SIG-M5 (cell line): ENCODE measurements at regions not wholly inside any gene's neighbourhood (a gene's known extent, or its start where the extent isn't known, plus 50 kb on each side); places are given as distances from the start of the nearest gene placed in this dataset.

Source experiments
- DNase-seq: peaks from one replicate; lab custom pipeline; 2025; lab: John Stamatoyannopoulos, UW

DNA sequence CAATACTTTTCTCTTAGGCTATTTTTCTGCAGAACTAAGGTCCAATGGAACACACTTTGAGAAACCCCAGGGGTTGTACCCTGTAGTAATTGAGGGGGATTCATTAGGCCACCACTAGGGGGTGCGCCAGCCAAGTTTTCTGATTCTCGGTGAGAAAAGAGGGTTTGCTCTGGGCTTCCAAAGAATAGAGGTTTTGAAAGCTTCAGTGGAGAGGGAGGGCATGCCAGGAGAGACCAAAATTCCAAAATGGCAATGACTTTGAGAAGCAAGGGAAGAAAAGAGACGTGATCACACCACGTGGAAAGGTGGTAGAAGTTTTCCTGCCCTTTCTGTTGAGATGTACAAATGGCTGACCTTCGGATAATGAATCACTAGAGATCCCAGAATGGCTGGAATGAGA is 323.3 kb downstream of the RPS6KC1 start:
- DNase-seq, result no peak

DNA sequence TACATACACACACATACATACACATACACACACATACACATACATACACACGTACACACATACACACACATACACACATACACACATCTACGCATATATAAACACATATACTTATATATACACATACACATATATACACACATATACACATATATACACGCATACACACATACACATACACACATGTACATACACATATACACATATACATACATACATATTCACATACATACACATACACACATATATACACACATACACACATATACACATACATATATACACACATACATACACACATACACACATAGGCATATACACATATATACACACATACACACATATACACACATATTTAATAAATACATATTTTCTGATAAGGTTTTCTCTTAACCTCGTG is 324.0 kb downstream of the RPS6KC1 start:
- no peak for DNase-seq

GRCh38 chr1:213376862-213377372 is 325.9 kb downstream of the RPS6KC1 start:
- no peak for DNase-seq

DNA sequence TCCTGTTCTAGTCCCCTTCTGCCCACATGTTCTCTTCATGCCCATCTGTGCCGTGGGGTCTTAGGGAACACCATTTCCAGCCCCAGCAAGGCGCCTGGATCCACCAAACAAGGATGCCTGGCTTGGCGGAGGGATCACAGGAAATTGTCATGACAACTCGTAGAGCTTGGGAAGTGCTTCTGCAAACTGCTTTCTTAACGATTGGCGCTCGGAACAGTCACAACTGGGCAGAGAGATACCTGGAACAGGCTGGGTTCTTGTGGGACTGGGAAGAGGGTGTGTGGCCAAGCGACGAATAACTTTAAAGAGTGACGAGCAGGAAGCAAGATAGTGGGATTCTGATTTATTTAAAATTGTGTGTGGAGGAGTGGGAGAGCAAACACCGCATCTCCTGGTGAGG is 329.8 kb downstream of the RPS6KC1 start:
- no peak for DNase-seq

GRCh38 chr1:213381572-213382084 is 330.6 kb downstream of the RPS6KC1 start:
- DNase-seq, result no peak

- no peak for DNase-seq
Measured at GRCh38 chr1:213383465-213383864, 332.4 kb downstream of the RPS6KC1 start.

DNA sequence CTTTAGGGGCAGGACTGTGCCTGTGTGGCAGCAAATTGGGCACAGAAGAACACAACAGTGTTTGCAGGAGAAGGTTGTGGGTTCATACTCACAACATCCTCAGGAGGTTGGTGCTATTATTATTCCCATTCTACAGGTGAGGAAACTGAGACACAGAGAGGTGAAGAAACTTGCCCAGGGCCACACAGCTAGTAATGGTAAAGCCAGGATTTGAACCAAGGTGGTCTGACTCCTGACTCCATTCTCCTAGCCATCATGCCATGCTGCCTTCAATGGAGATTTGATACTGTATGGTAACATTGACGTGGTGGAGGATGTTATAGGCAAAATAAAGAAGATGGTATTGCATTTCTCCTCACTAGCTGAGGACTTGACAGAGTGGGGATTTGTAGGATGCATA is 334.2 kb downstream of the RPS6KC1 start:
- no peak for DNase-seq

DNA sequence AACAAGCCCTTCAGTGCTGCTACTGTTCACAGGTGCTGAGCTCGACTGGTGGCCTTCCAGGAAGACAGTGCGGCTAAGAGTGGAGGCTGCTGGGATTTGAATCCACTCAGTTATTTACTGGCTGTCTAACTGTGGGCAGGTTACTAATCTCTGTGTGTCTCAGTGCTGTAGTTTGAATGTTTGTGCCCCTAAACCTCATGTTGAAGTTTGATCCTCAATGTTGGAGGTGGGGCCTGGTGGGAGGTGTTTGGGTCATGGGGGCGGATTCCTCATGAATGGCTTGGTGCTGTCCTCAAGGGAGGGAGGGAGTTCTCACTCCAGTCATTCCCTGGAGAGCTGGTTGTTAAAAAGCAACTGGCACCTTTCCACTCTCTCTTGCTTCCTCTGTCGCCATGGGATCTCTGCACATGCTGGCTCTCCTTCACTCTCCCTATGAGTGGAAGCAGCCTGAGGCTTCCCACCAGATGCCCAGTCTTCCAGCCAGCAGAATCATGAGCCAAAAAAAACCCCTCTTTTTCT is 334.8 kb downstream of the RPS6KC1 start:
- no peak for DNase-seq

DNA sequence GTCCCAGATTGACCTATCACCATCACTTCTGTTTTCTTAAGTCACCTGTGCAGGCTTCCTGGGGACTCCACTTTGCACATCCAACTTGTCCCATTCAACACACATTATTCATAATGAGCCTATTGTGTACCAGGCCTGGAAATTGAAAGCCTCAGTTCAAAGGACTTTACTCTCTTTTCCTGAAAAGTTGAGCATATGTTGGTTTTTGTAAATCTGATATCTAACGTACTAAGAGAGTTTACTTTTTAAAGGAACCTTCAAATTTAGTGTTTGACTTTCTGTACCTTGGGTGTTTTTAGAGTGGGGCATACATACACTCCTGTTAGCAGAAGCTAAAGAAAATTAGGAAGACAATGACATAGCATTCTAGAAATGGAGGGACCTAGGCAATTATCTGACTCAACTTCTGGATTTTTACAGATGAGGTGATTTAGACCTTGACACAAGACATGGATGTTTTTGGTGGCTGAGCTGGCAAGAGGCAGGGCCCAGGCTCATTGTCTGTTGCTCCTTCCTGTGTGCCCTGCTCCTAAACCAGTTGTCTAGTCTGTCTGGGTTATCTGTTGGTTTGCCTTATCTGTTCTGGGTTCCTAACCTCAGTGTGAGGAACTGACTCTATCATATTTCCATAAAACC is 336.5 kb downstream of the RPS6KC1 start:
- DNase-seq, result no peak

DNA sequence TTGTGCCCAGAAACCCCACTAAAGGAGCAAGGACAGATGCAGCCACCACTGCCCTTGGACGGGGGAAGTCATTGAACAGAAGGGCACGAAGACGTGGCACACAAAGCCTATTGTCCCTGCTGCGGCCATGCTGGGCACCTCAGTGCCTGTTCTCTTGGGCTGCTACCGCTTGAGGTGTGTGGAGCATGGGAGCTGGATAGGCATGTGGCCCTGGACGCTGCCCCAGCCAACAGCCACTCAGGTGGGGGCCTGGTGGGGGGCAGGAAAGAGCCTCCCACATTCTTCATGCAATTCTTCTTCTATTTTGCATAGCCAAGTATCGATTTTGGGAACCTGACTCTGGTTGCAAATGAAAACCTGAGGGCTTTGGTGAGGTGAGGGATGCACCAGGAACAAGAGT is 337.2 kb downstream of the RPS6KC1 start:
- DNase-seq, result no peak

GRCh38 chr1:213389061-213389581 is 338.1 kb downstream of the RPS6KC1 start:
- no peak for DNase-seq

GRCh38 chr1:213391445-213391844 is 340.4 kb downstream of the RPS6KC1 start:
- DNase-seq, result no peak

GRCh38 chr1:213393860-213394259 is 342.8 kb downstream of the RPS6KC1 start:
- DNase-seq, result no peak

- DNase-seq, result no peak
Measured at GRCh38 chr1:213394837-213395236, 343.8 kb downstream of the RPS6KC1 start.

- DNase-seq, result no peak
Measured at GRCh38 chr1:213397638-213398037, 346.6 kb downstream of the RPS6KC1 start.

- DNase-seq, result no peak
Measured at GRCh38 chr1:213399695-213400094, 348.7 kb downstream of the RPS6KC1 start.

- DNase-seq, result no peak
Measured at GRCh38 chr1:213409208-213409631, 358.2 kb downstream of the RPS6KC1 start.

GRCh38 chr1:213409971-213410370 is 358.9 kb downstream of the RPS6KC1 start:
- no peak for DNase-seq

DNA sequence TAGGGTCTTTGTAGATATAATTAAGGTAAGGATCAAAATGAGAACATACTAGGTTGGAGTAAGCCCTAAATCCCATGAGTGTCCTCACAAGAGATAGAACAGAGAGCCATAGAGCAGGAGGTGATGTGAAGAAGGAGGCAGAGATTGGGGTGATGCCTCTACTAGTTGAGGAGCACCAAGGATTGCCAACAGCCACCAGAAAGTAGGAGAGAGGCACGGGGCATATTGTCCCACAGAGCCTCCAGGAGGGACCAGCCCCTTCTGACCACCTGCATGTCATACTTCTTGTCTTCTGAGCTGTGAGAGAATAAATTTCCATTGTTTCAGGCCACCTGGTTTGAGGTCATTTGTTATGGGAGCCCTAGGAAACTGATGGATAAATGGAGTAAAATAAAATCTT is 363.3 kb downstream of the RPS6KC1 start:
- DNase-seq, result no peak

GRCh38 chr1:213414911-213415310 is 363.9 kb downstream of the RPS6KC1 start:
- no peak for DNase-seq

DNA sequence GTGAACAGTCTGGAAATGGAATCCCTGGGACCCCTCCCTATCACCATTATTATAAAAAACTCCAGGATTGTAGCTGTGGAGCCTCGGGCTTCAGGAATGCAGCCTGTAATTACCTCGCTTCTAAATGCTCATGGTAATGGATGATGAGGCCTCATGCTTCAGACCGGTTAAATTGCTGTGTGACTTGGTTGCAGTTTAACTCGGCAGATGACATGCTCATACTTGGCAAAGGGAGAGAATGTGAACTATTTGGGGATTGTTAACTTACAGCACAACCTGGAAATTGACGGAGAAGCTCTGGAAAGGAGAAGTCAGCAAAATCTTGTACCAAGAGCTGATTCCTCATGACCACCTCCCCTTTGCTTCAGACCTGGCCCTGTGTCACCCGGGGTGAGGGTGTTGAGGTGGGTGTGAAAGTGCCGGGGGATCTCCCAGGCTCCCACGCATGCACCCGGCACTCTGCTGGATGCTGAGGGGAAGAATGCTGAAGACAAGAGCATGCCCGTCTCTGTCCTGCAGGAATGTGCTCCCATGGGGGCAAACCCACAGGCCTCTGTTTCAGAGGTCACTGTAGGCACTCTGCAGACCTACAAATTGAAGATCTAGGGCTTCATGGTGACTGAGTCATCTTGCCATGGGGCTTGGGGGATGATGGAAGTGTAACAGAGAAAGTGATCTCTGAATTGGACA is 364.8 kb downstream of the RPS6KC1 start:
- DNase-seq, result no peak

DNA sequence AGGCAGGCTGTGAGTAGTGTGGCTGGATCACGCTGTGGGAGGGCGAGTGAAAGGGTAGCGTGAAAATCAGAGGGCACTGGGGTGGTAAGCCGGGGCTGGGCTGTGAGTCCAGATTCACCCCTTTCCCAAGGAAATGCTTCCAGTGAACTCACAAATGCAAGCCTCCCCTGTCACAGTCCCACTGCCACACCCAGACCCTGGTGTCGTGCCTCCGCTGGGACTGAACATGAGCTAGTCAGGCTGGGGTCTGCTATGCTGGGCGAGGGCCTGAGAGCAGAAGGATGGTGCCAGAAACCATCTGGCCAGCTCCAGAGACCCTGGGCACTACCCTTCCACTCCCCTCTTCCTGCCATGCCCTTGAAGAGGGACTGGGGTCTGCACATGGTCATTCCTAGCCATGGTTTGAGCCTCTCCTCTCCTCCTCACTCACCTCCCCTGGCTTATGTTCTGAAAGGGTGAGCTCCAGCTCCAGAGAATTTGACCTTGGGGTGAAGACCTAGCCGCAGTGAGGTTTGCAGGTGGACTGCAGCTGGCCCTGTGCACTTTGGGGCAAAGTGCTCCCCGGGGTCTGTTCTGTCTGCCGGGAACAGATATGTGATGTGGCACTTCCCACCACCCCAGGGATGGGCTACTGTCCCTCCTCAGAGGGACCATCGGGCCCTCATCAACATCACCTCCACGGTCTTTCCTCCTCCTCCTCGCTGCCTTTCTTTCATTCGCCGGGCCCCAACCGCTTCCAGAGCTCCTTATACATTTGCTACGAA is 365.6 kb downstream of the RPS6KC1 start:
- DNase-seq, result no peak
